Occipital lobe (tissue), 1 donor: ENCODE measurements at regions not wholly inside any gene's neighbourhood (a gene's known extent, or its start where the extent isn't known, plus 50 kb on each side); places are given as distances from the start of the nearest gene placed in this dataset.

Experiments
- DNase-seq: peaks from one replicate; lab custom pipeline; 2025; lab: John Stamatoyannopoulos, UW

DNA sequence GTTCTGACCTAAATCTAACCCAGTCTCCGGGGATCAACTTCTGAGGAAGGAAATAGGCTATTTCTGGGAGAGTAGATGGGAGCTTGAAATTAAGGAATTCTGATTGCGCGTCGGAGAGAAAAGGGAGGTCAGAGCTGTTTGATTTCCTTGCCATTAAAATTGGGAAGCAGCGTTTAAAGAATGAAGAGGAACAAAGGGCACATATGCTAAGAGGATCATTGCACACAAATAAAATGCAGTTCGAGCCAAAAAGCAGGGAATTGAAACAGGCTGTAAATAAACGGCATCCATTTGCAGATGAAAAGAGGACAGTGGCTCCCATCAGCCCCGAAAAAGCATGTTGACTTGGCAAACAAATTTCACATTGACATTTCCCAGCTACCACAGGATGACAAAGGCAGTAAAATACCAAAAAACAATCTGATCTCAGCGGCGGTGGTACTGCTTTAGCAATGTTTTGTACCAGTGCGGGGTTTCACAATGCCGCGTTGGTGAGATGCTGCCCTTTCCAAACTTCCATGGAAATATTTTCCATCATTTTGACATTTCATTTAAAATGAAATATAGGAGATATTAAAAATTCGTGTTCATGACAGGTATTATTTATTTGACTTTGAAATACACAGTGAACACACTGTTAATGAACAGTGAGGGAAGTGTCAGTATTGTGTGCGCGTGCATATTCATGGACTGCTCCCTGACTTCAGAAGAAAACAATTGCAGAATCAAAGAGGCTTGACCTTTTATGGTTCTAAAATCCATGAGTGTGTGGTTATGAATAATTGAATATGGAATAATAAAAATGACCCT is 108.8 kb downstream of the SQOR start:
- no peak for DNase-seq

DNA sequence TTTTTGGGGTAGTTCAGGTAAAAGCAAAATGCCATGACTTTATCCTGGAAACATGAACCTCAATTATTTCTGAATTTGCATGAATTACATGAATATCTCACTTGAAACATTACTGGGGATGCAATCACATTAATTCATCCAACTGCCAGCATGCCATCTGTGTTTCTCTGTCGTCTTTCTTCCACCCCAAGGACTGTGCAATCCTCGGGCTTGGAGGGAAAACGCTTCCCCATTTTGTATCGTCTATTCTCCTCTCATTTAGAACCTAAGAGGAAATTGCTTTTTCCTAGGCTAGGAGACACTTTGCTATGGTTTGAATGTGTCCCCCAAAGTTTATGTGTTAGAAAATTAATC is 109.4 kb downstream of the SQOR start:
- no peak for DNase-seq

DNA sequence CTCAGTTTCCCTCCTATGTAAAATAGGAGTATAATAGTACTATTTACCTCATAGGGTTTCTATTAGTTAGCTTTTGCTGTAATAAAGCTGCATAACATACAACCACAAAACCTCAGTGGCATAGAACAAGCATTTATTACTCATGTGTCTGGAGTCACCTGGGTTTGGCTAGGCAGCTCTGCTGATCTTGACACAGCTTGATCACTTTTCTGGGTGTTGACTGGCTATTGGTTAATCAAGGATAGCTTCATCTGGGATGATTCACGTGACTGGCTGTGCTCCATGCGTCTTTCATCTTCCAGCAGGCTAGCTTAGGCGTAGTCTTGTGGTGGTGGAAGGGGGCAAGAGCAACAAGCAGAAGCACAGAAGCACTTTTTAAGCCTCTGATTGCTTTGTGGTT is 112.6 kb downstream of the SQOR start:
- DNase-seq, result no peak

DNA sequence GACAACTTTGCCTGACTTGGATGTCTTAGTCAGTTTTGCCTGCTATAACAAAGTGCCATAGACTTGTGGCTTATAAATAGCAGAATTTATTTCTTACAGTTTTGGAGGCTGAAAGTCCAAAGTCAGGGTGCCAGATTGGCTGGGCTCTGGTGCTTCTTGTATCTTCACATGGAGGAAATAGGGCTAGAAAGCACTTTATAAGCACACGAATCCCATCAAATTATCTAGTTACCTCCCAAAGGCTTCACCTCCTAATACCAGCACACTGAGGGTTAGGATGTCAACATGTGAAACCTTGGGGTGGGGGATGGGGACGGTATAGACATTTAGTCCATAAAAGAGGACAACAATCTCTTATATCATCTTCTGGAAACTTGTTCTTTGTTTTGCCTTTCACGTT is 116.8 kb downstream of the SQOR start:
- no peak for DNase-seq

DNA sequence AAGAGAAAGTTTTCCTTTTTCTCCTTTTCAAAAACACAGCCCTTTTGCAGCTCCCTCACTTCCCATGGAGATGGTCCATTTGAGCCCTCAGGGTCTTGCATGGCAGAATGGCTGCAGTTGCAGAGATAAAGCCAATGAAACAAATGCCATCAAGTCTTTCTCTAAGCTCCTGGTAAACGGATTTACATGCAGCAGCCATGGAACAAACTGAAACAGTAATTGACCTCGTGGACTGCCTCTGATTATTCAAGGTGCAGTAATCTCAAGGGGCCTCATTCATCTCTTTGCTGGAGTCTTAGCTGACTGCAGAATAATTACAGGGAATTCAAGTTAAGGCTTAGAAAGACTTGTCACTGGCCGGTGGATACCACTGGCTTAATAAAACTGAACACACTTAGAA is 125.1 kb downstream of the SQOR start:
- no peak for DNase-seq

DNA sequence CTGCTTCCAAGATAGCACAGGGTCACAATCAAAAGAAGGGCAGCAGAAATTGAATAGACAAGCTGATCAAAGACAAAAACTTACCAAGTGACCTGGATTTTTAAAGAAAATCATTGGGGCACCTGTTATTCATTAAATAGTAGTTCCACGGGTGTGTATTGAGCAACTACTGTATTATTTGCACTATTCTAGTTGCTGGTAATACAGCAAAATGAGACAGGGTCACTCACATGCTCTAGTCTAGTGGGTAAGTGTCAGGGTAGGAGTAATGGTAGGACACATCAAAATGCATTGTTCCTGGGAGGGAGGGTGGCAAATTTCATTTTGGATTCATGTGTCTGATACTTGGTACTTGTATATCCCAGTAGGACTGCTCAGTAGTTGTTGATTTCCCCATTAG is 127.9 kb downstream of the SQOR start:
- no peak for DNase-seq

DNA sequence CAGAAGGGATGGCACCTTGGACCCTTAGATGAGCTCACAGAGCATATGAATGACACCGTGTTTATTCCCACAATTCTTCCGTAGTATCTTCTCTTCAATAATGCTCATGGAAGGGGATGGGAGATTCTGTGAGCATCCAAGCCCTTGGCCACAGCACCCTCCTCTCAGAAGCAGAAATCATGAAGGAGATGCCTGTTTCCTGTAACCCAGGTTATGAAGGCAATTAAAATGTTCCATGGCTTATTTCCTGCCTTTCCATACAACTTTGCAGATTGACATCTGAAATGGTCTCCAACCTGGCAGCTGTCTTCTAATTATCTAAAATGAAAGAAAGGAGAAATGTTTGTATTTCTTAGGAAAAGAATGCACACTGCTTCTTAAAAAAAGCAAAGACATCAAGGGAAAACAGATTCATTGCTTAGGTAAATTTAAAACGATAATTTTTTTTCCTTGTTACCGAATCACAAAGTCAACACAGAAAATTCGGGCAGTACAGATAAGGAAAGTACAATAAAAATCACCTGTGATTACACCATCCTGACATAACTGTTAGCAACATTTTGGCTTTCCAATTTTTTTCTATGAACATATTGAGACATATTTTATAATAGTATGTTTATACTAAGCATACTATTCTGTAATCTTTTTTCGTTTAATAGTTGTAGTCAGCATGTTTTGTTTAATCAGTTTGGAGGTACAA is 128.5 kb downstream of the SQOR start:
- no peak for DNase-seq

DNA sequence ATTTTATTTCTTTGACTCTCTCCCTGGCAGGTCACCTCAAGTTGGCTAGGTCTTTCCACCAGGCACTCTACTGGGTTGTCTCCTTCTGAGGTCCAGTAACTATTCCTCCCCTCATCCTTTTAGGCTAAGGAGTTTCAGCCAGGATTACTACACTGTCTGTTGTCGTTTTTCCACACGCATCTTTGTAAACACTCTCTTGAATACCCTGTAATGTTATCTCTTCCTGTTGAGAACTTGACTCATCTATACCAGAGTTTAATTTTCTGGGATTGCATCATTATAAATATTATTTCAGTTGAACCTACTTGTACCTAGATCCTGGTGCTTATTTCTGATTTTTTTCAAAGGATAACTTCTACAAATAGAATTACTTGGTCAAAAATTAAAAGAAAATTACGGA is 138.3 kb downstream of the SQOR start:
- DNase-seq, result no peak

DNA sequence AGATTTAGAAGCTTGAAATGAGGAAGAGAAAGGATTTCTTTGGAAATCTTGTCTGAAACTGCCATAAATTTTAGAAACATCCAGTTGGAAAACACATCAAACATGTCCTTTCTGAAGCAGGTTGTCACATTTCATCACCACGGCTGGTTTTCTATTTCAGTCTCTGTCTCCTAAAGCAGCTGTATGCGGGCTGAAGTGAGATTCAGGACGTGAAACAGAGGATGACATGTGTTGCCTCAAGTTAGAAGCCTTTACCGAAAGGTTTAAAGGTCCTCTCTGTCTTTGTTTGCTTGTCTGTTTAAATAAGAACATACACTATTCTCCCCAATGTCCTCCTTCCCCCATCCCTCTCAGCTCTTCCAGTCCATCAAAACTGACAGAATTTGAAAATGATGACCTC is 141.9 kb downstream of the SQOR start:
- DNase-seq, result no peak

DNA sequence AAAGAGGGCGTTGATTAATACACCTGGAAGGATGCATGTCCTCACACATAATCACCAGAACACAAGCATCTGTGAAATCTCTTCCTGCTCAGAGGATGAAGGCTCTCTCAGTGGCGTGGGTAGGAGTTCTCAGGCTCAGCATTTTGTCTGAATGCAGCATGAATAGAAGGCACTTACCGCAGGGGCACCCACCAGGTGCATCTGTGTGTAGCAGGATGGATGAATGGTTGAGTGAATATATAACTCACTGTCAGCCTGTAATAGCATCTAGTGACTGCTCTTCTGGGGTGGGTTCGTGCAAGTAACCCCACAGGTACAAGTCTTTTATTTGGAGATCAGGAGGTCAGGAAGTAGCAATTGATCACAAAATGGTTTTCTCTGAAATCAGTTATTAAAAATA is 143.0 kb downstream of the SQOR start:
- no peak for DNase-seq

DNA sequence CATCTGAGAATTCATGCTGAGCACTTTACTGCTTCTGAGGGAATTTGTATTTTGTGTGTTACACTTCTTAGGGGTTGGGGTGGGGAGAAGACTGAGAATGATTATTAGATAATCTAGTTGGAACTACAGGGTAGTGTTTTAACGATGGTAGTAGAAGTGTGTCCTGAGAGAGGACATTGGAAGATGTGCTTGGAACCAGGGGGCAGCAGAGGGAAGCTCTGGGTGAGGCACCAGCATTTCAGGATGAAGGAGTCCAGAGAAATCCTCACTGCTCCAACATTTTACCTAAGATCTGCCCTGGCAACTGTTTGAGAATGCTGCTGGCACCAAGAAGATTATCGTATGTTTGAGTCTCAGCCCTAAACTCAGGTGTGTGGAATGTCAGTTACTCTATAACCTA is 145.5 kb downstream of the SQOR start:
- DNase-seq, result no peak

DNA sequence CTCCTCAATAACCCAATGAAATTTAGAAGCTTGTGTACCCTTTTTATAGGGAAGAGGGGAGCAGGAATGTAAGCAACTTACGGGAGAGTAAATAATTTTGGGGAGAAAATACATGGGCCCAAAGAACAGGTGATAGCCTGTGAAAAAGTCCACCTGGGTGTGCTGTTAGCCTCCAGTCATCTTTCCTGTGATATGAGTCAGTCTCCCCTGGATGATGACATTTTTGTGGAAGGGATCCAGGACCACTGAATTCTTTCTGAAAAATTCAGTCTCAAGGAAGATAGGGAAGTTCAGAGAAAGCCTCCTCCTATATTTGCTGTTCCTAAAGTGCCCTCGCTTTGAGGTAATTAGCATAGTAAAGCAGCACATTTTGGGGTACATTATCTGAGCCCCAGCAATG is 149.8 kb downstream of the SQOR start:
- no peak for DNase-seq

DNA sequence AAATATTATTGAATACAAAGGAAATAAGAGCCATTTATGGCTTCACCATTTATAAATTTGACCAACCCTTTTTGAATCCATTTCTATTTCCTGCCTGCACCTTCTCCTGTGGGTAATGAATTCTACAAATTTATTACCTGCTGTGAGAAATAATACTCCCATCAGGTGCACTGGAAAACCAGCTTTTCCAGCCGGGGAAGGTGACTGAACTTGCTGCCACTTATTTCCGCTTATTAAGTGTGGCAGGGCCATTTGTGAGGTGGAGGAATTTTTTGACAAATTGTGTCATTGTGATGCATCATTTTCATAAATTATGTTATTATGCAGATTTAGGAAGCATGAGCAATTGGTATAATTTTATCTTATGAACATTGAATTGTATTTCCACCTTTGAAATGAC is 151.1 kb downstream of the SQOR start:
- no peak for DNase-seq

DNA sequence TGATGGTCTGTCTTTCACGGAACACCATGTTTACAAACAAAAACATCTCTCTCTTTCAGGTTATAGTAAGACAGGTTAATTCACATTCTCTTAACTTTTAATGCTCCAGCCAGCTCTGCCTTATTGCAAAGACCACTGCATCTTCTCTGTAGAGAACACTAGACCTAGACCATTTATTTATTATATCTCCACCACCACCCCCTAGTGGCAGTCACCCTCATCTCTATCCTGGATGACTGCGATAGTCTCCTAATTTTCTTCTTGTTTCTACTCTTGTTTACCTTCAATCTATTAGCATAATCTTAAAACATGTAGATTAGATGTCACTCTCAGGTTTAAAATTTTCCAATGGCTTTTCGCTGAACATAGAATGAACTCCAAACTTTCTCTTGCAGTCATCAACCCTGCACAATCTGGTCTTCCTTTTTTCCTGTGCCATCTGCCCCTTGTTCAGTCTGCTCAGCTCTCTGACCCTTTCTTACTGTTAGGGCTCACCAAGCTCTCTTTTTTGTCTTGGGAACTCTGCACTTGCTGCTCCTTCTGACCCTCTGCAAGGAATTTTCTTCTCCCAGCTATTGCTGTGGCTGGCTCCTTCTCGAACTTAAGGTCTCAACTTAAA is 155.6 kb downstream of the SQOR start:
- DNase-seq, result no peak

DNA sequence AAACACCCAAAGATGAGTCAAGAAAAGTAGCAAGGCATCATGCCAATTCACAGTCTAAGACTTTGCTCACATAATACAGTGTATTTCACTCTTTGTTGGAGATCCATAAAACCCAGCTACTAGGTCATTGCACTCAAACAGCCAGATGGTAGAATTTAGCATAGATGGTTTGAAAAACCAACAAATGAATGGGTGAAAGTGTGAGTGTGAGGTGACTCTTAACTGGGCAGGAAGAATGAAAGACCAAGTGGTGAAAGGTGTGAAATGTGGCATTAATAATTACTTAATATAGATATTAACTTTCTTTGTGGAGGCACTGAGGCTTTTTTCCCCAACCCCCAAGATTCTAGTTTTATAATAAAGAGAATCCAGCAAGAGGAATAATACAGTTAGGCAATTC is 159.5 kb downstream of the SQOR start:
- no peak for DNase-seq

DNA sequence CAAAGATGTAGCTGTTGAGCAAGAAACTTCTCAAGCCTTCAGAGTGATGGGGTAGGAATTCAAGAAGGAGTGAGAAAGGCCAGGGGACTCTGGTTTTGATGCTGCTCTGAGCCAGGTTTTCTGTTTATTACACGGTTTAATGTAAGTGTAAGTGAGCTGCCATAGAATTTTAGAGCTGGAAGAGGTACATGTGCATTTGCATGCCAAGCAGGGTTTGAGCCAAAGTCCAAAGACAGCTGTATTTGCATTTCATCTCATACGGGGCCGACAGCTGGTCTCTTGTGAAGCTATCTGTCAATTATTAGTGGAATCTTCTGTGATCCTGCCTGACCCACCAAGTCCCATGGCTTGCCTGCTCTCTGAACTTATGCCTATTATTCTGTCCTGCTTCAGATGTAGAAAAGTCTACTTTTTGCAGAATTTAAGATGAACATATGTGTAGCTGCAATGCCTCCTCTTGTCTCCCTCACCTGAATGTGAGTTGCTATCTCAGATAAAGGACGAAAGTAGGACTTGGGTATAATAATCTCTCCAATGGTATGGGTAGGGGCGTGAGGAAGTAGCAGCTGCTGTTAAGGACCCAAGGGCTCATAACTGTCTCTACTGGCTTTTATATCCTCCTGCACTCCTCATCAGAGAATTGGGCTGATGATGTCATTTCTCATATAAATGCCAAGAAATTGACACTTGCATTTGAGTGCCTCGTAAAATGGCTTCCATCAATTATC is 160.0 kb downstream of the SQOR start:
- no peak for DNase-seq

DNA sequence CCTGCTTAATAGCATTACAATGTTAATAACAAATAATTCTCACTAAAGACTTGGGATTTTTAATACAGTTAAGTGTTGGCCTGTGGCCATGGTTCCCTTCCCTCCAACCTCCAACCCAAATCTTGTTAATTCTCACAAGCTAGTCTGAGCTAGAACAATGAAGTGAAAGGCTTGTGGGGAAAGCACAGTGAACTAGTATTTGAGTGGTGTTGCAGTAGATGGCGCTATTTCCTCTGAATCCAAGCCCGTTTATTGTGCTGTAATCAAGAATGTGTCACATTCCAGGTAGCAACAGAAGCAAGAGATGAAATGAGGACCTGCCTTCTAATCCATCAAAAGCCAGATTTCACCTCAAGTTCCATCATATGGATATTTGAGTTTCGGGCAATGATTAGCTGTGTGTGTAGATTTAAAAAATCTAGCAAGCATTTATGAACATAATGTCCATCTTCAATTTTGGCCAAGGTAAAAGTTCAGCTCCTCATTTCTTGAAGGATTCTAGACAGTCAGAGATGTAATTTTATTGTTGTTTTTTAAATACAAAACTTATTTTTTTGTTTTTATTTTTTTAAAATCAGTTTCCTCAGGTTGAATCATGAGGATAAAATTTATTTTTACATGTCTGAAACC is 160.7 kb downstream of the SQOR start:
- no peak for DNase-seq

DNA sequence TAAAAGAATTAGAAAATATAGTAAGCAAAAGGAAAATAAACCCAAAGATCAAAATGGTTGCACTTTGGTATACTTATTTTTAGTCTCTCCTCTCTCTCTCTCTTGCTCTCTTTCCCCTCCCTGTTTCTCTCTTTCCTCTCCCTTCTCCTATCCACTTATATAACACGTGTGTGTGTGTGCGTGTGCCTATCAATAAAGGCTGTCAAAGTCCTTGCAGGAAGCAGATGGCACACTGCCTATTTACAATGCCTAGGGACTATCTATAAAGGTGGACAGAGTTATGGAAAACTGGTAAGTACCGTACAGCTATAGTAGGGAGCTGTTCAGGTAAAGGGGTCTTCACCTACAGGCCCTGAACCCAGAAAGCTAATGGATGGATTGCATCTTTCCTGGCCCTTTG is 161.6 kb downstream of the SQOR start:
- DNase-seq, result no peak

DNA sequence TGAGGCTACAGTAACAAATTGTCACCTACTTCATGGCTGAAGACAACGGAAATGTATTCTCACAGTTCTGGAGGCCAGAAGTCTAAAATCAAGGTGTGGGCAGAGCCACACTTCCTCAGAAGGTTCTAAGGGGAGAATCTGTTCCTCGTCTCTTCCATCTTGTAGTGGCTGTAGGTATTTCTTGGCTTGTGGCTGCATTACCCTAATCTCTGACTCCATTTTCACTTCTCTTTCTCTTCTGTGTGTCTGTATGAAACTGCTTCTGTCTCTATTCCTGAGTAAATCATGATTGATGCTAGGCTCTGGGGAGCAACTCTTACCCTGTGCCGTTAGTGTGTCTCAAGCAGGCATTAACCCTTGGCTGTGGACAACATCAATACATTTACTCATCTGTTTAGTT is 164.7 kb downstream of the SQOR start:
- DNase-seq, result no peak

DNA sequence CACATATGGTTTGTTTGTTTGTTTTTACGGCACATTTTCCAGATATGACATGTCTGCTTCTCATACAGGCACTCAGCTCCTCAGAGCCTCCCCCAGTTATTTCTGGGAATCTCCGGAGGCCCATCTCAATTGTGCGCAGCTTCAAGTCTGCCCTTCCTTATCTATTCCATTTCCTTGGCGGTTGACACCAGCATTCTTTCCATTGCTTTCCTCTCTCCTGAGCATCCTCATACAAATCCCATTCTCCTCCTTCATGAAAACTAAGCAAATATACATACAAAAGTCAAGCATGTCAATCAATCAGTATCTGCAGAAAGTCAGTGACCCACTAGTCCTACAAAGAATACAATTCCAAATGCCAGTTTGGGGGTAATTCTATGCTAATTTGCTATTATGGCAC is 166.7 kb downstream of the SQOR start:
- no peak for DNase-seq

DNA sequence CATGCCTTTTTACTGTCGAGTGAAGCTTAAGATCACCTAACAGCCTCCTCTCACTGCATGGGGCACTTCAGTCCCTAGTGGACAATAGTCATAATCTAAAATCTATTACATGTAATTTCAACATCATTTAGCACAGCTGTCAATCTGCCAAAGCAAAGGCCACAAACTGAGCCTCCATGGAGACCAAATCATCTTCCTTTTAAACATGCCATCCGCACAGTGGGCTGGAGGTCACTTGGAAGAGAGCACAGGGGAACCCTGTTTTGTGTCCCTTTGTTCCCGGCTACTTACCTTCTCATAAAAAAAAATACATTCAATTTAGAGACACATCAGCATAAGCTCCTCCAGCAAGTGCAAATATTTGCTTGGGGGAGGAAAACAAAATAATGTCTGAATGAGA is 167.3 kb downstream of the SQOR start:
- no peak for DNase-seq

DNA sequence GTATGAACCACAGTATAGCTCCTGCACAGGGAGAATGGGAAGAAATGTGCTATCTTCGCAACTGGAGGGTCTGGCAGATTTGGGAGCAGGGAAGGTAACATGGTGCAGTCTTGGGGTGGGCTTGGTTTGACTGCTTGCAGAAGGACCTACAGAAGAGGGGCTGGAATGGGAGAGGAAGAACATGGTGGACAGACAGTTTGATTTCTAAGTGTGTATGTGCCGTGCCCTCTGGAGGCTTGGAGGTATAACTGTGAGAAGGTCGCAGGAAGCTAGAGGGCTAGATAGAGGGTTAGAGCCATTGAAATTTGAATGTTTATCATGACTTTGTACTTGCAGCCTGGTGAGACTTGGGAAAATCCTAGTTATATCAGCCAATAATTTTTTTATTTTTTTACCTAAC is 169.2 kb downstream of the SQOR start:
- no peak for DNase-seq
